GM23338 (cell line): ENCODE measurements at regions not wholly inside any gene's neighbourhood (a gene's known extent, or its start where the extent isn't known, plus 50 kb on each side); places are given as distances from the start of the nearest gene placed in this dataset.

Experiments
- CREB1 ChIP-seq: fragments of 250-450 bp; sonication (Bioruptor Pico); IDR thresholded peaks from 2 replicates; pipeline ENCODE4 v1.5.0; 2020; ENCODE audit warnings: low read depth, mild to moderate bottlenecking, moderate library complexity
- EZH2phosphoT487 ChIP-seq: fragments of 200-600 bp; sonication (generic); IDR thresholded peaks from one replicate; pipeline ENCODE4 v1.8.1; 2018; ENCODE audit warnings: antibody characterized with exemption; ENCODE audit not compliant: unreplicated experiment
- JUNB ChIP-seq: IDR thresholded peaks from one replicate; pipeline ENCODE4 v1.6.1; 2016; ENCODE audit warnings: antibody characterized with exemption; ENCODE audit not compliant: unreplicated experiment
- ZNF114 ChIP-seq: fragments of 250-450 bp; sonication (Bioruptor Pico); IDR thresholded peaks from 2 replicates; pipeline ENCODE4 v1.5.0; 2020; ENCODE audit warnings: mild to moderate bottlenecking, moderate library complexity
- TF ChIP-seq, protein P1 (sequence below): fragments of 250-450 bp; sonication (Bioruptor Pico); IDR thresholded peaks from 2 replicates; pipeline ENCODE4 v1.5.0; 2020; ENCODE audit warnings: mild to moderate bottlenecking, moderate library complexity
- TF ChIP-seq, protein P2 (sequence below): IDR thresholded peaks from one replicate; pipeline ENCODE4 v1.6.1; 2018; ENCODE audit warnings: antibody characterized with exemption; ENCODE audit not compliant: unreplicated experiment
- TF ChIP-seq, protein P3 (sequence below): IDR thresholded peaks from 2 replicates; pipeline ENCODE4 v1.6.1; 2016; ENCODE audit warnings: antibody characterized with exemption

DNA sequence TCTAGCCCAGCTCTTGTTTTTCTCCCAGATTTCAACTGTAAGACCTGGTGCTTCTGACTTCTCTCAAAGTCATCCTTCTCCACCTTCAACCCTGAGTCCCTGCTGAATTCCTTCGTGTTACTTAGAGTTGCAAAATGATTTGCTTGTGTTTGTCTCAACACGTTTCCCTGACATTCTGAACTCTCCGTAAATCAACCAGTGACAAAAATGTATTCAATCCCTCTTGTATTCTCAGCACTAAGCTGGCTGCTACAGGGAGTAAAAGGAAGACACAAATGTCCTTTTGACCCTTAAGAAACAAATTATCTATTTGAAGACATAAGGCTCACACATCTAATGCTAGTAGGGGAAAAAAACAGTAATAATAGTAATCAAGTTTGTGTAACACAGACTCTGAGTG lies 514.0 kb upstream of the TMPO start (continued):
- TF ChIP-seq, protein P1, sequence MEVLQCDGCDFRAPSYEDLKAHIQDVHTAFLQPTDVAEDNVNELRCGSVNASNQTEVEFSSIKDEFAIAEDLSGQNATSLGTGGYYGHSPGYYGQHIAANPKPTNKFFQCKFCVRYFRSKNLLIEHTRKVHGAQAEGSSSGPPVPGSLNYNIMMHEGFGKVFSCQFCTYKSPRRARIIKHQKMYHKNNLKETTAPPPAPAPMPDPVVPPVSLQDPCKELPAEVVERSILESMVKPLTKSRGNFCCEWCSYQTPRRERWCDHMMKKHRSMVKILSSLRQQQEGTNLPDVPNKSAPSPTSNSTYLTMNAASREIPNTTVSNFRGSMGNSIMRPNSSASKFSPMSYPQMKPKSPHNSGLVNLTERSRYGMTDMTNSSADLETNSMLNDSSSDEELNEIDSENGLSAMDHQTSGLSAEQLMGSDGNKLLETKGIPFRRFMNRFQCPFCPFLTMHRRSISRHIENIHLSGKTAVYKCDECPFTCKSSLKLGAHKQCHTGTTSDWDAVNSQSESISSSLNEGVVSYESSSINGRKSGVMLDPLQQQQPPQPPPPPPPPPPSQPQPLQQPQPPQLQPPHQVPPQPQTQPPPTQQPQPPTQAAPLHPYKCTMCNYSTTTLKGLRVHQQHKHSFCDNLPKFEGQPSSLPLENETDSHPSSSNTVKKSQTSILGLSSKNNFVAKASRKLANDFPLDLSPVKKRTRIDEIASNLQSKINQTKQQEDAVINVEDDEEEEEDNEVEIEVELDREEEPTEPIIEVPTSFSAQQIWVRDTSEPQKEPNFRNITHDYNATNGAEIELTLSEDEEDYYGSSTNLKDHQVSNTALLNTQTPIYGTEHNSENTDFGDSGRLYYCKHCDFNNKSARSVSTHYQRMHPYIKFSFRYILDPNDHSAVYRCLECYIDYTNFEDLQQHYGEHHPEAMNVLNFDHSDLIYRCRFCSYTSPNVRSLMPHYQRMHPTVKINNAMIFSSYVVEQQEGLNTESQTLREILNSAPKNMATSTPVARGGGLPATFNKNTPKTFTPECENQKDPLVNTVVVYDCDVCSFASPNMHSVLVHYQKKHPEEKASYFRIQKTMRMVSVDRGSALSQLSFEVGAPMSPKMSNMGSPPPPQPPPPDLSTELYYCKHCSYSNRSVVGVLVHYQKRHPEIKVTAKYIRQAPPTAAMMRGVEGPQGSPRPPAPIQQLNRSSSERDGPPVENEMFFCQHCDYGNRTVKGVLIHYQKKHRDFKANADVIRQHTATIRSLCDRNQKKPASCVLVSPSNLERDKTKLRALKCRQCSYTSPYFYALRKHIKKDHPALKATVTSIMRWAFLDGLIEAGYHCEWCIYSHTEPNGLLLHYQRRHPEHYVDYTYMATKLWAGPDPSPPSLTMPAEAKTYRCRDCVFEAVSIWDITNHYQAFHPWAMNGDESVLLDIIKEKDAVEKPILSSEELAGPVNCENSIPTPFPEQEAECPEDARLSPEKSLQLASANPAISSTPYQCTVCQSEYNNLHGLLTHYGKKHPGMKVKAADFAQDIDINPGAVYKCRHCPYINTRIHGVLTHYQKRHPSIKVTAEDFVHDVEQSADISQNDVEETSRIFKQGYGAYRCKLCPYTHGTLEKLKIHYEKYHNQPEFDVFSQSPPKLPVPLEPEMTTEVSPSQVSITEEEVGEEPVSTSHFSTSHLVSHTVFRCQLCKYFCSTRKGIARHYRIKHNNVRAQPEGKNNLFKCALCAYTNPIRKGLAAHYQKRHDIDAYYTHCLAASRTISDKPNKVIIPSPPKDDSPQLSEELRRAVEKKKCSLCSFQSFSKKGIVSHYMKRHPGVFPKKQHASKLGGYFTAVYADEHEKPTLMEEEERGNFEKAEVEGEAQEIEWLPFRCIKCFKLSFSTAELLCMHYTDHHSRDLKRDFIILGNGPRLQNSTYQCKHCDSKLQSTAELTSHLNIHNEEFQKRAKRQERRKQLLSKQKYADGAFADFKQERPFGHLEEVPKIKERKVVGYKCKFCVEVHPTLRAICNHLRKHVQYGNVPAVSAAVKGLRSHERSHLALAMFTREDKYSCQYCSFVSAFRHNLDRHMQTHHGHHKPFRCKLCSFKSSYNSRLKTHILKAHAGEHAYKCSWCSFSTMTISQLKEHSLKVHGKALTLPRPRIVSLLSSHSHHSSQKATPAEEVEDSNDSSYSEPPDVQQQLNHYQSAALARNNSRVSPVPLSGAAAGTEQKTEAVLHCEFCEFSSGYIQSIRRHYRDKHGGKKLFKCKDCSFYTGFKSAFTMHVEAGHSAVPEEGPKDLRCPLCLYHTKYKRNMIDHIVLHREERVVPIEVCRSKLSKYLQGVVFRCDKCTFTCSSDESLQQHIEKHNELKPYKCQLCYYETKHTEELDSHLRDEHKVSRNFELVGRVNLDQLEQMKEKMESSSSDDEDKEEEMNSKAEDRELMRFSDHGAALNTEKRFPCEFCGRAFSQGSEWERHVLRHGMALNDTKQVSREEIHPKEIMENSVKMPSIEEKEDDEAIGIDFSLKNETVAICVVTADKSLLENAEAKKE (CRISPR knock-in tag) = no peak
- no peak for TF ChIP-seq CREB1 (CRISPR knock-in tag)
- no peak for TF ChIP-seq EZH2phosphoT487
- TF ChIP-seq, protein P2, sequence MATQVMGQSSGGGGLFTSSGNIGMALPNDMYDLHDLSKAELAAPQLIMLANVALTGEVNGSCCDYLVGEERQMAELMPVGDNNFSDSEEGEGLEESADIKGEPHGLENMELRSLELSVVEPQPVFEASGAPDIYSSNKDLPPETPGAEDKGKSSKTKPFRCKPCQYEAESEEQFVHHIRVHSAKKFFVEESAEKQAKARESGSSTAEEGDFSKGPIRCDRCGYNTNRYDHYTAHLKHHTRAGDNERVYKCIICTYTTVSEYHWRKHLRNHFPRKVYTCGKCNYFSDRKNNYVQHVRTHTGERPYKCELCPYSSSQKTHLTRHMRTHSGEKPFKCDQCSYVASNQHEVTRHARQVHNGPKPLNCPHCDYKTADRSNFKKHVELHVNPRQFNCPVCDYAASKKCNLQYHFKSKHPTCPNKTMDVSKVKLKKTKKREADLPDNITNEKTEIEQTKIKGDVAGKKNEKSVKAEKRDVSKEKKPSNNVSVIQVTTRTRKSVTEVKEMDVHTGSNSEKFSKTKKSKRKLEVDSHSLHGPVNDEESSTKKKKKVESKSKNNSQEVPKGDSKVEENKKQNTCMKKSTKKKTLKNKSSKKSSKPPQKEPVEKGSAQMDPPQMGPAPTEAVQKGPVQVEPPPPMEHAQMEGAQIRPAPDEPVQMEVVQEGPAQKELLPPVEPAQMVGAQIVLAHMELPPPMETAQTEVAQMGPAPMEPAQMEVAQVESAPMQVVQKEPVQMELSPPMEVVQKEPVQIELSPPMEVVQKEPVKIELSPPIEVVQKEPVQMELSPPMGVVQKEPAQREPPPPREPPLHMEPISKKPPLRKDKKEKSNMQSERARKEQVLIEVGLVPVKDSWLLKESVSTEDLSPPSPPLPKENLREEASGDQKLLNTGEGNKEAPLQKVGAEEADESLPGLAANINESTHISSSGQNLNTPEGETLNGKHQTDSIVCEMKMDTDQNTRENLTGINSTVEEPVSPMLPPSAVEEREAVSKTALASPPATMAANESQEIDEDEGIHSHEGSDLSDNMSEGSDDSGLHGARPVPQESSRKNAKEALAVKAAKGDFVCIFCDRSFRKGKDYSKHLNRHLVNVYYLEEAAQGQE = no peak
- no peak for TF ChIP-seq ZNF114 (CRISPR knock-in tag)
- TF ChIP-seq JUNB = no peak
- TF ChIP-seq, protein P3, sequence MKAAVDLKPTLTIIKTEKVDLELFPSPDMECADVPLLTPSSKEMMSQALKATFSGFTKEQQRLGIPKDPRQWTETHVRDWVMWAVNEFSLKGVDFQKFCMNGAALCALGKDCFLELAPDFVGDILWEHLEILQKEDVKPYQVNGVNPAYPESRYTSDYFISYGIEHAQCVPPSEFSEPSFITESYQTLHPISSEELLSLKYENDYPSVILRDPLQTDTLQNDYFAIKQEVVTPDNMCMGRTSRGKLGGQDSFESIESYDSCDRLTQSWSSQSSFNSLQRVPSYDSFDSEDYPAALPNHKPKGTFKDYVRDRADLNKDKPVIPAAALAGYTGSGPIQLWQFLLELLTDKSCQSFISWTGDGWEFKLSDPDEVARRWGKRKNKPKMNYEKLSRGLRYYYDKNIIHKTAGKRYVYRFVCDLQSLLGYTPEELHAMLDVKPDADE = no peak
